HCT116 (cell line): ENCODE measurements at regions not wholly inside any gene's neighbourhood (a gene's known extent, or its start where the extent isn't known, plus 50 kb on each side); places are given as distances from the start of the nearest gene placed in this dataset.

ENCODE experiments used
- ELF1 ChIP-seq: IDR thresholded peaks from 2 replicates; pipeline ENCODE4 v1.6.1; 2012; ENCODE audit warnings: low read depth, borderline replicate concordance
- EZH2 ChIP-seq: fragments of 200-600 bp; sonication (generic); IDR thresholded peaks from 2 replicates; pipeline ENCODE4 v1.6.1; 2017; ENCODE audit warnings: antibody characterized with exemption, mixed run types
- POLR2AphosphoS5 ChIP-seq: IDR thresholded peaks from 2 replicates; pipeline ENCODE4 v1.6.1; 2011; ENCODE audit warnings: mild to moderate bottlenecking, low read depth, low read length, moderate library complexity
- SIN3A ChIP-seq: IDR thresholded peaks from 2 replicates; pipeline ENCODE4 v1.6.1; 2012; ENCODE audit warnings: low read depth
- SP1 ChIP-seq: IDR thresholded peaks from 2 replicates; pipeline ENCODE4 v1.6.1; 2012; ENCODE audit warnings: low read depth
- YY1 ChIP-seq: IDR thresholded peaks from 2 replicates; pipeline ENCODE4 v1.6.1; 2011; ENCODE audit warnings: low read length, low read depth, moderate library complexity, mild to moderate bottlenecking; ENCODE audit not compliant: insufficient replicate concordance; ENCODE audit errors: extremely low read depth
- ZNF274 ChIP-seq: fragments of 200-500 bp; sonication (Bioruptor generic); IDR thresholded peaks from 2 replicates; pipeline ENCODE4 v1.6.1; 2014; ENCODE audit warnings: mild to moderate bottlenecking, low read depth, low read length, inconsistent platforms
- TF ChIP-seq, protein P1 (sequence below): IDR thresholded peaks from 2 replicates; pipeline ENCODE4 v1.6.1; 2012
- TF ChIP-seq, protein P2 (sequence below), 3 experiments: fragments of 200-600 bp in 1 of 3; sonication (generic) in 1 of 3; IDR thresholded peaks in 2 of 3; conservative IDR thresholded peaks in 1 of 3; 2 replicates each; pipeline ENCODE4 v1.5.1; 2012 to 2017; ENCODE audit warnings: low read depth in 2 of 3, low read length in 2 of 3, antibody characterized with exemption in 1 of 3, borderline replicate concordance in 1 of 3, control low read depth in 1 of 3, mild to moderate bottlenecking in 1 of 3, mixed read lengths in 1 of 3, mixed run types in 1 of 3, moderate library complexity in 1 of 3; ENCODE audit not compliant: insufficient read depth in 1 of 3
- TF ChIP-seq, protein P3 (sequence below): IDR thresholded peaks from 2 replicates; pipeline ENCODE4 v1.6.1; 2012; ENCODE audit warnings: low read depth

DNA sequence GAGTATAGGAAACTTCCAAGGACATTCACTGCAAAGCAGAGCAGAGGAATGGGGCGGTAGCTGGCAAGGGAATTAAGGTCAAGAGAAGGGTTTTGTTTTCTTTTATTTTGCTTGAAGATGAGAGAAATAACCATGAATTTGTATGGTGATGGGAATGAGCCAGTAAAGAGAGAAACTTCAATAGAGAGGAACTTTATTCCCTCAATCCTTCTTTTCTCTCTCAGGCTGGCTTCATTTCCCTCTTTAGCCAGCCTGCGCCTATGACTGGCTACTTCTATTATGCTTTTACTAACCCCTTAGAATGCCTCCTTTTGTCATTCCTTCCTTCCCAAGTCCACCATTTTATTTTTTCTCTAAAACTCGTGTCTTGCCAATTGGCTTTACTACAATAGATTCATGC lies 101.4 kb upstream of the CEP85L start:
- TF ChIP-seq, protein P1, sequence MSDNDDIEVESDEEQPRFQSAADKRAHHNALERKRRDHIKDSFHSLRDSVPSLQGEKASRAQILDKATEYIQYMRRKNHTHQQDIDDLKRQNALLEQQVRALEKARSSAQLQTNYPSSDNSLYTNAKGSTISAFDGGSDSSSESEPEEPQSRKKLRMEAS, result no peak
- TF ChIP-seq SIN3A, result no peak
- TF ChIP-seq, protein P2, sequence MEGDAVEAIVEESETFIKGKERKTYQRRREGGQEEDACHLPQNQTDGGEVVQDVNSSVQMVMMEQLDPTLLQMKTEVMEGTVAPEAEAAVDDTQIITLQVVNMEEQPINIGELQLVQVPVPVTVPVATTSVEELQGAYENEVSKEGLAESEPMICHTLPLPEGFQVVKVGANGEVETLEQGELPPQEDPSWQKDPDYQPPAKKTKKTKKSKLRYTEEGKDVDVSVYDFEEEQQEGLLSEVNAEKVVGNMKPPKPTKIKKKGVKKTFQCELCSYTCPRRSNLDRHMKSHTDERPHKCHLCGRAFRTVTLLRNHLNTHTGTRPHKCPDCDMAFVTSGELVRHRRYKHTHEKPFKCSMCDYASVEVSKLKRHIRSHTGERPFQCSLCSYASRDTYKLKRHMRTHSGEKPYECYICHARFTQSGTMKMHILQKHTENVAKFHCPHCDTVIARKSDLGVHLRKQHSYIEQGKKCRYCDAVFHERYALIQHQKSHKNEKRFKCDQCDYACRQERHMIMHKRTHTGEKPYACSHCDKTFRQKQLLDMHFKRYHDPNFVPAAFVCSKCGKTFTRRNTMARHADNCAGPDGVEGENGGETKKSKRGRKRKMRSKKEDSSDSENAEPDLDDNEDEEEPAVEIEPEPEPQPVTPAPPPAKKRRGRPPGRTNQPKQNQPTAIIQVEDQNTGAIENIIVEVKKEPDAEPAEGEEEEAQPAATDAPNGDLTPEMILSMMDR (IDR thresholded peaks at IDR 0.05 in 2 of 3, conservative IDR thresholded peaks at IDR 0.05 in 1 of 3; ENCODE audit: borderline replicate concordance in 1 of 3, insufficient read depth in 1 of 3, low read depth in 2 of 3, low read length in 2 of 3), result no peak
- no peak for TF ChIP-seq POLR2AphosphoS5
- no peak for TF ChIP-seq ZNF274
- no peak for TF ChIP-seq YY1
- TF ChIP-seq SP1, result no peak
- no peak for TF ChIP-seq EZH2
- no peak for TF ChIP-seq ELF1
- TF ChIP-seq, protein P3, sequence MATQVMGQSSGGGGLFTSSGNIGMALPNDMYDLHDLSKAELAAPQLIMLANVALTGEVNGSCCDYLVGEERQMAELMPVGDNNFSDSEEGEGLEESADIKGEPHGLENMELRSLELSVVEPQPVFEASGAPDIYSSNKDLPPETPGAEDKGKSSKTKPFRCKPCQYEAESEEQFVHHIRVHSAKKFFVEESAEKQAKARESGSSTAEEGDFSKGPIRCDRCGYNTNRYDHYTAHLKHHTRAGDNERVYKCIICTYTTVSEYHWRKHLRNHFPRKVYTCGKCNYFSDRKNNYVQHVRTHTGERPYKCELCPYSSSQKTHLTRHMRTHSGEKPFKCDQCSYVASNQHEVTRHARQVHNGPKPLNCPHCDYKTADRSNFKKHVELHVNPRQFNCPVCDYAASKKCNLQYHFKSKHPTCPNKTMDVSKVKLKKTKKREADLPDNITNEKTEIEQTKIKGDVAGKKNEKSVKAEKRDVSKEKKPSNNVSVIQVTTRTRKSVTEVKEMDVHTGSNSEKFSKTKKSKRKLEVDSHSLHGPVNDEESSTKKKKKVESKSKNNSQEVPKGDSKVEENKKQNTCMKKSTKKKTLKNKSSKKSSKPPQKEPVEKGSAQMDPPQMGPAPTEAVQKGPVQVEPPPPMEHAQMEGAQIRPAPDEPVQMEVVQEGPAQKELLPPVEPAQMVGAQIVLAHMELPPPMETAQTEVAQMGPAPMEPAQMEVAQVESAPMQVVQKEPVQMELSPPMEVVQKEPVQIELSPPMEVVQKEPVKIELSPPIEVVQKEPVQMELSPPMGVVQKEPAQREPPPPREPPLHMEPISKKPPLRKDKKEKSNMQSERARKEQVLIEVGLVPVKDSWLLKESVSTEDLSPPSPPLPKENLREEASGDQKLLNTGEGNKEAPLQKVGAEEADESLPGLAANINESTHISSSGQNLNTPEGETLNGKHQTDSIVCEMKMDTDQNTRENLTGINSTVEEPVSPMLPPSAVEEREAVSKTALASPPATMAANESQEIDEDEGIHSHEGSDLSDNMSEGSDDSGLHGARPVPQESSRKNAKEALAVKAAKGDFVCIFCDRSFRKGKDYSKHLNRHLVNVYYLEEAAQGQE, result no peak
